ENCODE measurements at regions not wholly inside any gene's neighbourhood (a gene's known extent, or its start where the extent isn't known, plus 50 kb on each side); places are given as distances from the start of the nearest gene placed in this dataset.
A peak's percentile ranks its signal among the peaks of the same experiment; 100 is the strongest.

DNA sequence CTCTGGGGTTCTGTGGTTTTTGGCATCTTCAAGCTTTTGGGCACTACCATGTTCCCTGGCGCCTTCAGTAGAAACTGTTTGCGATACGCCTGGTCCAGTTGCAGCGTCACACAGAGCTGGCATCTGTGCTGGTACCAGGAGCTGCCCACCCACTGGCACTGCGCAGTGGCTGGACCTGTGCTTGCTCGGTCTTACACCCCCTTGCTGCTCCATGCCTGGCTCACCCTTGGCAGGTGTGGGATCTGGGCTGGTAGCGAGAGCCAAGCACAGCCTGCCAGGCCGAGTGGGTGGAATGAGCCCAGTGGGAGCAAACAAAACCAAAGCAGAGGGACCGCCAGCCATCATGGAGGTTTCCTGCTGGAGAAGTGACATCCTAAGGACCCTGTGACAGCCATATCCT lies 170.2 kb upstream of the IRX2 start:
- H3K27me3 Mint-ChIP-seq: no peaks in the 10 kb centered on the region
- no peaks in the 10 kb centered on the region for H3K4me1 Mint-ChIP-seq
- H3K36me3 Mint-ChIP-seq (ENCODE audit: low read depth): no peaks in the 10 kb centered on the region
- intact Hi-C loops (cut with micrococcal nuclease): no loop called here
- DNase-seq: peak; percentile 27
- no peak overlapping the region for H3K27ac Mint-ChIP-seq
- no peak overlapping the region for H3K4me3 Mint-ChIP-seq
- peaks cover 4% of the 10 kb centered on the region for H3K9me3 Mint-ChIP-seq

DNA sequence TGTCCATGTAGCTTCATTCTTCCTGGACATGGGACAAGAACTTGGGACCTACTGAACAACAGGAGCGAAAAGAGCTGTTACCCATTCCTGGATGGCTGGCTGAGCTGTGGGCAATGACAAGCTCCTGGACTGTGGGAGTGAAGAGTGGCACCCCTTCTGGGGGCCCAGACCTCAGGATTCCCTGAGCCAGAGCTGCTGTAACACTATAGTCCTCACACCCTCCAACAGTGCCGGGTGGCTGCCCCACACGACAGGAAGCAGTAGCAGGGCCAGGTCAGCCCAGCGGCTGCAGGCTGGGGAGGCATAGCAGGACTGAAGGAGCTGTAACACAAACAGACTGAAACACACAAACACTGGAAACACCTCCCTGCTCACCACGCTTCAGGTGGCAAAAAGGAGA lies 169.7 kb upstream of the IRX2 start:
- intact Hi-C loops (cut with micrococcal nuclease): no loop called here
- H3K27me3 Mint-ChIP-seq: no peaks in the 10 kb centered on the region
- DNase-seq: no peak

DNA sequence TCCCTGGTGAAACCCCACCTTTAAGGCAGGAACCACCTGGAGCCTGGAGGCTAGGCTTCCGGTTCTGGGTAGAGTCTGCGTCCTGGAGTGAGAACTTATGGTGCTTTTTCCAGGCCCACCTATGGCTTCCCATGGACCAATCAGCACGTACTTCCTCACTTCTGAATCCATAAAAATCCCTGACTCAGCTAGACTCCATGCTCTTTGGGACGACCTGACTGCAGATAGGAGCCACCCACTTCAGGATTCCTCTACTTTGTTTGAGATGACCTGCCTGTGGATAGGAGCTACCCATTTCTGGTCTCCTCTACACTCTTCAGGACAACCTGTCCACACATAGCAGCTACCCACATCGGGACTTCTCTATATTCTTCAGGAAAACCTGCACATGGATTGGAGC lies 168.8 kb upstream of the IRX2 start:
- H3K4me3 Mint-ChIP-seq: no peak overlapping the region
- no peak overlapping the region for H3K27ac Mint-ChIP-seq
- intact Hi-C loops (cut with micrococcal nuclease): no loop called here
- DNase-seq: no peak
- H3K4me1 Mint-ChIP-seq: no peaks in the 10 kb centered on the region
- H3K27me3 Mint-ChIP-seq: no peaks in the 10 kb centered on the region
- no peaks in the 10 kb centered on the region for H3K36me3 Mint-ChIP-seq (ENCODE audit: low read depth)
- peaks cover 4% of the 10 kb centered on the region for H3K9me3 Mint-ChIP-seq

More for the DNA sequence above, 169.7 kb upstream of the IRX2 start:
- Mint-ChIP-seq H3K9me3 (peaks cover 4% of the 10 kb centered on the region), H3K4me3 (no peak overlapping the region), H3K36me3 (ENCODE audit: low read depth) (no peaks in the 10 kb centered on the region), H3K4me1 (no peaks in the 10 kb centered on the region), H3K27ac (no peak overlapping the region)

DNA sequence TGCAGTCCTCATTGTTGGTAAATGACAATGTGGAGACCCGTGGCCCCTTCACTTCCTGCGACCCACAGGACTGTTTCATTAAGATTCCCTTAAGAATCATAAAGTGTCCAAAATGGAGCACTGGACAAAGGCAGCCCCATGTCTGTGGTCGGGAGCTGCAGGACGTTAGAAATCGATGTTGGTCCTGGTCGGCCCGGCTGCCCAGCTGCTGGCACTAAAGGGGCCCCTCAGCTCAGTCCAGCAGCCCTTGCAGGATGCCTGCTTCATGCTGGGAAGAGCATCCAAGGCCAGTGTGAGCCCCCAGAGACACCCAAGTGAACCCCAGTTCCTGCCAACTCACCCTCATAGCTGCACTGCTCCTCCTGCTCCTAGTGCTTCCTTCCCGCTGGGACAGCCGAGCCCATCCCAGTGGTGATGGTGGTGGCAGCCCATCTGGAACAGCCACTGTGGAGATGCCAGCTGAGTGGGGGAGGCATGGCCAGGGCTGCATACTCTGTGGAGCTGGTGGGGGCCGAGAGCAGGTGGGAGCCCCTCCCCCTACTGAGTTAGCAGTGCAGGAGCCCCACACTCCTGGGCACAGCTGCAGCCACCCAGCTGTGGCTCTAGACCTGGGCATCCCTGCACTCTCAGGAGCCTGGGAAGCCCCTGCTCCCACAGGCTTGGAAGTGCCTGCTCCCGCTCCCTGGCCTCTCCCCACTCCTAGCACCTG lies 168.0 kb upstream of the IRX2 start:
- Mint-ChIP-seq H3K9me3 (peaks cover 9% of the 10 kb centered on the region), H3K36me3 (ENCODE audit: low read depth) (no peaks in the 10 kb centered on the region), H3K4me1 (no peaks in the 10 kb centered on the region), H3K27me3 (no peaks in the 10 kb centered on the region), H3K4me3 (no peak overlapping the region), H3K27ac (no peak overlapping the region)
- peak; percentile 21 for DNase-seq
- intact Hi-C loops (cut with micrococcal nuclease): no loop called here

DNA sequence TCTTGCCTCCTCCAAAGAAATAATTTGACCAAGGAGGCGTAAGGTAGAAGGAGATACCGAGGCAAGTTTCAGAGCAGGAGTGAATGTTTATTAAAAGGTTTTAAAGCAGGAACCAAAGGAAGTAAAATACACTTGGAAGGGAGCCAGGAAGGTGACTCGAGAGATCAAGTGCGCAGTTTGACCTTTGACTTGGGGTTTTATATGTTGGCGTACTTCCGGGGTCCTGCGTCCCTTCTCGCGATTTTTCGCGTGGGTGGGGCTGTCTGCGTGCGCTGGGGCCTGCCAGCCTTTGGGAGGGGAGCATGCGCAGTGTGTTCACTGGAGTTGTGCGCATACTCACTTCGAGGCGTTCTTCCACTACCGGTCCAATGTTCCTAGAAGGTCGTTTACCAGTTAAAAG lies 166.0 kb upstream of the IRX2 start:
- Mint-ChIP-seq H3K36me3 (ENCODE audit: low read depth) (no peaks in the 10 kb centered on the region), H3K27ac (no peak overlapping the region), H3K9me3 (peaks cover 14% of the 10 kb centered on the region), H3K4me3 (no peak overlapping the region), H3K27me3 (no peaks in the 10 kb centered on the region), H3K4me1 (no peaks in the 10 kb centered on the region)
- intact Hi-C loops (cut with micrococcal nuclease): no loop called here
- DNase-seq: peak; percentile 25

DNA sequence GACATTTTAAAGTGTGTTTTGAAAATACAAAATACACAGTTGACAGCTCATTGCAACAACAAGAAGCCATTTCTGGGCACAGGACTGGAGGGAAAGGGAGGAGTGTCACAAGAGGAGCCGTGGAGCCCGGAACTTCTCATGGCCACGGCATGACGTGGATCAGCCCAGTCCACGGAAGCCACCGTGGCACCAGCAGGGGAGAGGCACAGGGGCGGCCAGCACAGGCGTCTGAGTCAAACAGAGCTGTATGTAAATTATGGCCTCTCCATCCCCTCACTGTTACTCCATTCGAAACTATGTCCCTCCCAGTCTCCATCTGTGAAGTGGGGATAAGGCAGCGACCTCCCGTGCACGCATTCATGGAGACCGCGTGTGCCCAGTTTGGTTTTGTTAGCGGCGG lies 165.6 kb upstream of the IRX2 start:
- peak; percentile 8 for DNase-seq
- H3K4me1 Mint-ChIP-seq: no peaks in the 10 kb centered on the region
- H3K36me3 Mint-ChIP-seq (ENCODE audit: low read depth): no peaks in the 10 kb centered on the region
- H3K9me3 Mint-ChIP-seq: peaks cover 14% of the 10 kb centered on the region
- no peak overlapping the region for H3K27ac Mint-ChIP-seq
- intact Hi-C loops (cut with micrococcal nuclease): no loop called here
- H3K27me3 Mint-ChIP-seq: no peaks in the 10 kb centered on the region
- no peak overlapping the region for H3K4me3 Mint-ChIP-seq

DNA sequence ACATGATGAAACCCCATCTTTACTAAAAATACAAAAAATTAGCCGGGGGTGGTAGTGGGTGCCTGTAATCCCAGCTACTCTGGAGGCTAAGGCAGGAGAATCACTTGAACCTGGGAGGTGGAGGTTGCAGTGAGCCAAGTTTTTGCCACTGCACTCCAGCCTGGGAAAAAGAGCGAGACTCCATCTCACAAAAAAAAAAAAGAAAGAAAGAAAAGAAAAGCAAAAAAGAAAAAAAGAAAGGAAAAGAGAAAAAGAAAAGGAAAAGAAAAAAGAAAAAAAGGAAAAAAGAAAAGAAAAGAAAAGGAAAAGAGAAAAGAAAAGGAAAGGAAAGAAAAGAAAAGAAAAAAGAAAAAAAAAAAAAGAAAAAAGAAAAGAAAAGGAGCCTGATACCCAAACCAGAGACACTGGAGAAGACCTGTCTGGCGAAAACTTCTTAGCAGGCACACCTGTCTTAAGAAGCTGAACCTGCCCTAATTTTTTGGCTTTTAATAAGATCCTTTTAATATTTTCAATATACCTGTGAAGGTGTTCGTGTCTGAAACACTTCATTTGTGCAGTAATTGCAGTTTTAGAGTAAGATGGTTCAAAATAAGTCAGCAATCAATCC lies 164.7 kb upstream of the IRX2 start:
- peaks cover 14% of the 10 kb centered on the region for H3K9me3 Mint-ChIP-seq
- intact Hi-C loops (cut with micrococcal nuclease): no loop called here
- H3K36me3 Mint-ChIP-seq (ENCODE audit: low read depth): no peaks in the 10 kb centered on the region
- no peaks in the 10 kb centered on the region for H3K4me1 Mint-ChIP-seq
- H3K4me3 Mint-ChIP-seq: no peak overlapping the region
- H3K27ac Mint-ChIP-seq: no peak overlapping the region
- DNase-seq: no peak
- no peaks in the 10 kb centered on the region for H3K27me3 Mint-ChIP-seq

DNA sequence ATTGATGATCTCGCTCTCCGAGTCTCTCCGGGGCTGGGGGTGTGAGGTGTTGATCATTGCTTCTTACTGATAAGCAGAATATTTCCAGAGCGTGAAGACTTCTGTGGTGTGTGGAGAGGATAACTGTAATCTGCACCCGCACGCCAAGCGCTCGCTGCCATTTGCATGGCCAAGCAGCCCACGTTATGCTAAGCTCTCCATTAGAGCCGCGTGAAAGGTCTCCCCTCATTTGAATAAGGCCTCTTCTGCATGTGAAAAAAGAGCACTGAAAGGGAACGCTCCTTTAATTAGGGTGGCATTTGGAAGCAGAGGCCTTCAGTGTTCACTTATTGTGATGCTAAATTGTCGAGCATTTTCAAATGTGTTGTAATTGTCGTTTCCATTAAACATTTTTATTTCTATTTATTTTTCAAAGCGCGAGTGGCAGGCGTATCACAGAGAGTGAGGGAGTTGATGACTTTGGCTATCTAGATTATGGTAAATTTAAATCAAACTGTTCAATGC lies 163.6 kb upstream of the IRX2 start:
- Mint-ChIP-seq H3K4me1 (no peaks in the 10 kb centered on the region), H3K9me3 (peaks cover 14% of the 10 kb centered on the region), H3K27ac (no peak overlapping the region), H3K36me3 (ENCODE audit: low read depth) (no peaks in the 10 kb centered on the region), H3K27me3 (no peaks in the 10 kb centered on the region), H3K4me3 (no peak overlapping the region)
- peak; percentile 16 for DNase-seq
- intact Hi-C loops (cut with micrococcal nuclease): no loop called here

DNA sequence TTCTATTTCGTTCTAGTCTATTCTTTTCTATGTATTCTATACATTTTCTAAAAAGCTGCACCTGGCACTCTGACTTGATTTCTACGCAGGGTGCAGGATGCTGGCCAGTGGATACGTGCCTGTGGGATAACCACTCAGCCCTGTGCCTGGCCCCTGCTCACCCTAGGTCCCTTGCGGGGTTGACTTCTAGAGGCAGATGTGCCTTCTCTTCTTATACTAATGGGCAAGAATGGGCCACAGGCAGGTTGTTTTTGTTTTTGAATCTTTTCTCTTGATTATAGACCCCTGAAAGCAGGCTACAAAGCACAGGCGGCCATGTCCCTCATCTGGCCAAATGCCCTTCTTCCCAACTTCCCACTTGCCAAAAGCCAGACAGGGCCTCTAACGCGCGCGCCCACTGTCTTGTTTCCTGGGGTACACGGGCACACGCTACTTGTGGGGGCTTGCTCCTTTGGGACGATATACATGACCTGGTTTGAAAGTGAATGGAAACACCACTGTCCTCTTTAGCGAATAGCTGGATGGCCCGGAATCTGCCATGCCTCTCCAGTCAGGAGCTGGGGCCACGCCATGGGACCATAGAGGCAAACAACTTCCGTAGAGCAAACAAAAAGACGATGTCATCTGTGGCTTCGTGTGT lies 162.7 kb upstream of the IRX2 start:
- intact Hi-C loops (cut with micrococcal nuclease): no loop called here

DNA sequence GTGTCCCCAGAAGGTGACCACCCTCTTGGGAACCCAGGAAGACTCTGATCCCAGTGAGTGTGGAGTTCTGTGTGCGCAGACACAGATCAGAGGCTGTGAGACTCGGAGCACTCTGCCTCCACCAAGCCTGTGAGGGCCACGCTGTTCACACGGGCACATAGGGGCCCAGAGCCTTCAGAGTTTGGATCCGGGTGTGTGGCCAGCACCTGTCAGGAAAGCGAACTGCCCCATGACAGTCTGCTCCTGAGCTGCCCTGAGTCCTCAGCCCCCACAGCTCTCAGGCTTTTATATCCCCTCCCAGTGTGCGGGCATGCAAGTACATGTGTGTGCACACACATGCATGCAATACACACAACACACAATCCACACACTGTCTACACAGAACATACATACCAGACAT lies 161.8 kb upstream of the IRX2 start:
- no peaks in the 10 kb centered on the region for H3K27me3 Mint-ChIP-seq
- intact Hi-C loops (cut with micrococcal nuclease): no loop called here
- H3K4me1 Mint-ChIP-seq: no peaks in the 10 kb centered on the region
- H3K27ac Mint-ChIP-seq: no peak overlapping the region
- no peak for DNase-seq
- no peaks in the 10 kb centered on the region for H3K36me3 Mint-ChIP-seq (ENCODE audit: low read depth)
- peaks cover 14% of the 10 kb centered on the region for H3K9me3 Mint-ChIP-seq
- H3K4me3 Mint-ChIP-seq: no peak overlapping the region

More for the DNA sequence above, 162.7 kb upstream of the IRX2 start:
- Mint-ChIP-seq H3K4me3 (no peak overlapping the region), H3K4me1 (no peaks in the 10 kb centered on the region), H3K9me3 (peaks cover 14% of the 10 kb centered on the region), H3K27me3 (no peaks in the 10 kb centered on the region), H3K36me3 (ENCODE audit: low read depth) (no peaks in the 10 kb centered on the region), H3K27ac (no peak overlapping the region)
- DNase-seq: no peak

DNA sequence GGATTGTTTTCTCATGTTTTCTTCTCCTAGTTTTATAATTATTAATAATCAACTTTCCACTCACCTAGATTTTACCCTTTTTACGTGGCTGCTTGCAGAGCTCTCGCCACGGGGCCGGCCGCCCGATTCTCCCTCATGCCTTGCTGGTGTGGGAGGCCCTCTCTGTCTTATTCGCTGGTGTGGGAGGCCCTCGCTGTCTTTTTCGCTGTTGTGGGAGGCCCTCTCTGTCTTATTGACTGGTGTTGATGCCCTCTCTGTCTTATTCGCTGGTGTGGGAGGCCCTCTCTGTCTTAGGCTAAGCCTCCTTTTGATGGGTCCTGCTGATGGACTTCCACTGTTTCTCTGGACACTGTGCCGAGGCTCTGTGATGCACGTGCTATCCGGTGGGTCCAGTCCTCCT lies 161.3 kb upstream of the IRX2 start:
- intact Hi-C loops (cut with micrococcal nuclease): no loop called here
- H3K27me3 Mint-ChIP-seq: no peaks in the 10 kb centered on the region

DNA sequence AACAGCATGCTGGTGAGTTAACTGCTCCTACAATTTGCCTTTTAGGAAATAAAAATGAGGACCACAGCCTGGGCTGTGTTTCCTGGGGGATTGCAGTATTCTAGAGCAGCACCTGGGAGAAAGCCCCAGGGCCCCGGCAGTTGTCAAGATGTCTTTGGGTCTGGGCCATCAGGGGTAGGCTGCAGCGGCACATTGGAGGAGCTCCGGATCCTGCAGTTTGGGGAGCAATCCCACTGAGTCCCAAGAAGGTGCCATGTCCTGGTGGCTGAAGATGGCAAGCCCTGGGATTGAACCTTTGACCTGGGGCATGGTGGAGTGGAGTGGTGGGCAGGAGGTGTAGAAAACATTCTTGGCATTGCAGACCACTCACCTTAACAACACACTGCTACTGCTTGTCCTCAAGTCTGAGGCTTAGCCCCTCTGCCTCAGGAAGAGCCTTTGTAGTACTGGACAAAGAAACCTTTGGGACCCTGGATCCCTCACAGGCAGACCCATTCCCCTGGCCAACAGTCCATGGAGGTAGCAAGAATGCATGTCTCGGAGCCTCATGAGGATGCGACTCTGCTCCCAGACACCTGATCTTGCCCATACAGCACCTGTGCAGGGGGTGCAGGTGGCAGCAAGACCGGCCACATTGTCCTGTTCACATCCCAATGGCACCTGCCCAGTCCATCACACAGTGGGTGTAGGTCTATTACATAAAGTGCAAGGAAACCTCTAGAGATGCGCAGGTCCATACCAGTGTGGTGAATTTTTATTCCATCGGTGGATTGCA lies 159.1 kb upstream of the IRX2 start:
- Mint-ChIP-seq H3K27ac (no peak overlapping the region), H3K36me3 (ENCODE audit: low read depth) (no peaks in the 10 kb centered on the region), H3K4me3 (no peak overlapping the region), H3K4me1 (no peaks in the 10 kb centered on the region), H3K9me3 (peaks cover 9% of the 10 kb centered on the region), H3K27me3 (no peaks in the 10 kb centered on the region)
- DNase-seq: no peak
- intact Hi-C loops (cut with micrococcal nuclease): no loop called here

More for the DNA sequence above, 161.3 kb upstream of the IRX2 start:
- H3K4me1 Mint-ChIP-seq: no peaks in the 10 kb centered on the region
- no peaks in the 10 kb centered on the region for H3K36me3 Mint-ChIP-seq (ENCODE audit: low read depth)
- no peak for DNase-seq
- H3K4me3 Mint-ChIP-seq: no peak overlapping the region
- peaks cover 14% of the 10 kb centered on the region for H3K9me3 Mint-ChIP-seq
- no peak overlapping the region for H3K27ac Mint-ChIP-seq

DNA sequence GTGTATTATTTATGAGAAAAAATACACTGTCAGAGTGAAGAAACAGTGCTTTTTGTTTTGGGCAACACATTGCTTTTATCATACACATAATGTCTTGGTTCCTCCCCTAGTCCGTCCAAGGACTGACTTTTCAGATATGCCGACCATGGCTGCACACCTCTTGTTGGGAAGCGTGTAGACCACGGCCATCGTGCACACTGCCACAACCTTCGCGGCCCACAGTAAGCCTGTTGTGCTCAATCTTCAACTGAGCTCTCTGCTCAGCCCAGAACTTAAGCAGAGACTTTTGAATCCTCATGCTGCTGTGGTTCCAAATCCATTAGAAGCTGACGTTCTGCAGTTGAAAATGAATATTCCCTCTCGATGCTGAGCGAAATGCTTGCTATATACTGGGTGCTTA lies 157.6 kb upstream of the IRX2 start:
- intact Hi-C loops (cut with micrococcal nuclease): no loop called here
- Mint-ChIP-seq H3K27me3 (no peaks in the 10 kb centered on the region), H3K27ac (no peak overlapping the region), H3K4me1 (no peaks in the 10 kb centered on the region), H3K4me3 (no peak overlapping the region), H3K36me3 (ENCODE audit: low read depth) (no peaks in the 10 kb centered on the region), H3K9me3 (peaks cover 5% of the 10 kb centered on the region)
- DNase-seq: no peak

DNA sequence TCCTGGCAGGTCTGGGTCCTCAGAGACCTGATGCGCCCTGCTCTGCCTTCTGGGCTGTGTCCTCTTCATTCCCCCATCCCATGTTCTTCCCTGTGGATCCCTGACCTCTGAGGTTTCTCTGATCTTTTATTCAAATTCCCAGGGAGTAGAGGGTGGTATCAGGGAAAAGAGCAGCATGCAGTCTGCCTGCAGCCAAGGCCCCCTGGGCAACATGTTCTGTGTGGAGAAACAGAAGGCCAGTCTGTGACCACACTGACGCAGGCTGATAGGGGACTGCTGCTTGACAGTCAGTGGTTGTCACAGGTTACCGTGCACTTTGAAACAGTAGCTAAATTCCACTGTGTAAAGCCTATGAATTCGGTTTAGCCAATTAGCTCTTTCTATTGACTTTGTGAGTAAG lies 156.6 kb upstream of the IRX2 start:
- Mint-ChIP-seq H3K9me3 (peaks cover 3% of the 10 kb centered on the region), H3K4me1 (no peaks in the 10 kb centered on the region), H3K27ac (no peak overlapping the region), H3K27me3 (no peaks in the 10 kb centered on the region), H3K36me3 (ENCODE audit: low read depth) (no peaks in the 10 kb centered on the region), H3K4me3 (no peak overlapping the region)
- intact Hi-C loops (cut with micrococcal nuclease): no loop called here
- no peak for DNase-seq

Measured in activated CD4-positive, alpha-beta T cell treated with anti-CD3 and anti-CD28 coated beads, Interleukin-2, amount 10 ng/mL, durations not matched to agents 24 days and 14 days (primary cell).